ENCODE measurements at regions not wholly inside any gene's neighbourhood (a gene's known extent, or its start where the extent isn't known, plus 50 kb on each side); places are given as distances from the start of the nearest gene placed in this dataset.

DNA sequence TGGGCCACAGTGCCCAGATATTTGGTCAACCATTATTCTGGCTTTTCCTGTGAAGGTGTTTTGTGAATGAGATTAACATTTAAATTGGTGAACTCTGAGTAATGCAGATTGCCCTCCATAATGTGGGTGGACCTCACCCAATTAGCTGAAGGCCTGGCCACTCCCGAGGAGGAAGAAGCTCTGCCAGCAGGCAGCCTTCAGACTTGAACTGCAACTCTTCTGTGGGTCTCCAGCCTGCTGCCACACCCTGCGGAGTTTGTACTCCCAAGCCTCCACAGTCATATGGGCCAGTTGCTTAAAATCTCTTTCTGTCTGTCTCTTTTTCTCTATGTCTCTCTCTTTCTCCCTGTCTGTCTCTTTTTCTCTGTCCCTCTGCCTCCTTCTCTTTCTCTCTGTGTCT is 262.7 kb downstream of the MYCN start:
- intact Hi-C loops (cut with DNase I; ENCODE audit: low total_unique reads): no loop called here
- peak; percentile 32 for DNase-seq
- no peaks in the 10 kb centered on the region for H3K27me3 ChIP-seq (replicated peaks in 1 of 7)
- no peak overlapping the region for H3K27ac ChIP-seq
- peaks cover 0 to 4% (median under 1%) of the 10 kb centered on the region in 8 donors for H3K9me3 ChIP-seq
- TF ChIP-seq, protein P1, sequence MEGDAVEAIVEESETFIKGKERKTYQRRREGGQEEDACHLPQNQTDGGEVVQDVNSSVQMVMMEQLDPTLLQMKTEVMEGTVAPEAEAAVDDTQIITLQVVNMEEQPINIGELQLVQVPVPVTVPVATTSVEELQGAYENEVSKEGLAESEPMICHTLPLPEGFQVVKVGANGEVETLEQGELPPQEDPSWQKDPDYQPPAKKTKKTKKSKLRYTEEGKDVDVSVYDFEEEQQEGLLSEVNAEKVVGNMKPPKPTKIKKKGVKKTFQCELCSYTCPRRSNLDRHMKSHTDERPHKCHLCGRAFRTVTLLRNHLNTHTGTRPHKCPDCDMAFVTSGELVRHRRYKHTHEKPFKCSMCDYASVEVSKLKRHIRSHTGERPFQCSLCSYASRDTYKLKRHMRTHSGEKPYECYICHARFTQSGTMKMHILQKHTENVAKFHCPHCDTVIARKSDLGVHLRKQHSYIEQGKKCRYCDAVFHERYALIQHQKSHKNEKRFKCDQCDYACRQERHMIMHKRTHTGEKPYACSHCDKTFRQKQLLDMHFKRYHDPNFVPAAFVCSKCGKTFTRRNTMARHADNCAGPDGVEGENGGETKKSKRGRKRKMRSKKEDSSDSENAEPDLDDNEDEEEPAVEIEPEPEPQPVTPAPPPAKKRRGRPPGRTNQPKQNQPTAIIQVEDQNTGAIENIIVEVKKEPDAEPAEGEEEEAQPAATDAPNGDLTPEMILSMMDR (IDR thresholded peaks at IDR 0.05 in 8 of 11, conservative IDR thresholded peaks at IDR 0.05 in 3 of 11): no peak
- TF ChIP-seq POLR2AphosphoS5 (IDR thresholded peaks at IDR 0.05): no peak
- no peak for TF ChIP-seq POLR2A (IDR thresholded peaks at IDR 0.05)
- H3K4me3 ChIP-seq: no peak overlapping the region
- H3K36me3 ChIP-seq: no peaks in the 10 kb centered on the region
- no peaks in the 10 kb centered on the region for H3K4me1 ChIP-seq
- WGBS, 5 donors: 75 to 87% (median 79%) methylated on average over 2 of the region's 2 CpGs

DNA sequence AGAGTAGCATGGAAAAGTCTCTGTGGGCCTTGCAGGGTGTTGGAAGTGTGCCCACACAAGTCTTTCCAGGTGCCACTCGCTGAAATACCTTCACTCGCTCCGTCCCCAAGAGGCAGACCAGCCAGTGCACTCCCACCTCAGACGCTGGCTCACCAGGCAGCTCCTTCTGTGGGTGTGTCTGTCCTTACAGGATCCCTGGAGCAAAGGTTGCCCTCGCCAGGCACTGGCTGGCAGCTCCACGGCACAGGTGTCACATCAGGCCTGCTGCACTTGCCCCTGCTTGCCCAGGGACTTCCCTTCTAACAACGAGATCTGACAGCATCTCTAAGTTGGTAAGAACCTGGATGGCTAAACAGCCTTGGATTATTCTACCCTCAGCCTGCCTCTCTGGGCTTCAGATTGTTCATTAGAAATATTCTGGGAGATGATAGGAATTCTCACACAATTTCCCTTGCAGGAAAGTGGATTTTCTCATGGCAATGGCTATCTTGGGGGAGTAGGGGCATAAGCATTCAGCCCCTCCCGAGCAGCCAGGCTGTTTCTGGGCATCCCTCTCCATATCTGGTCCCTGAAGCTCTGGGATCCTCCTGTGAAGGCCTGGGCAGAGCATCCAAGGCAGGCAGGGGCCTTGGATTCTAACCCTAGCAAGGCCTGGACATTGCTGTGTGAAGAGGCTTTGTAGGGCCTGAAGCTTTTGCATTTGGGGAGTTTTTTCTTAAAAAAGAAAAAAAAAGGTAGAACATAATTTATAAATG is 262.1 kb downstream of the MYCN start:
- no peak overlapping the region for H3K27ac ChIP-seq
- H3K4me1 ChIP-seq: no peaks in the 10 kb centered on the region
- H3K27me3 ChIP-seq (replicated peaks in 1 of 7): no peaks in the 10 kb centered on the region
- peak; percentile 73 for DNase-seq
- H3K9me3 ChIP-seq: no peaks in the 10 kb centered on the region
- no peaks in the 10 kb centered on the region for H3K36me3 ChIP-seq
- TF ChIP-seq POLR2AphosphoS5 (IDR thresholded peaks at IDR 0.05): no peak
- TF ChIP-seq, protein P1 (IDR thresholded peaks at IDR 0.05 in 8 of 11, conservative IDR thresholded peaks at IDR 0.05 in 3 of 11): no peak
- no peak for TF ChIP-seq POLR2A (IDR thresholded peaks at IDR 0.05)
- no peak overlapping the region for H3K4me3 ChIP-seq
- intact Hi-C loops (cut with DNase I; ENCODE audit: low total_unique reads): no loop called here
- 81 to 91% (median 85%) methylated on average over 3 to 8 of the region's 8 CpGs for WGBS, 5 donors

DNA sequence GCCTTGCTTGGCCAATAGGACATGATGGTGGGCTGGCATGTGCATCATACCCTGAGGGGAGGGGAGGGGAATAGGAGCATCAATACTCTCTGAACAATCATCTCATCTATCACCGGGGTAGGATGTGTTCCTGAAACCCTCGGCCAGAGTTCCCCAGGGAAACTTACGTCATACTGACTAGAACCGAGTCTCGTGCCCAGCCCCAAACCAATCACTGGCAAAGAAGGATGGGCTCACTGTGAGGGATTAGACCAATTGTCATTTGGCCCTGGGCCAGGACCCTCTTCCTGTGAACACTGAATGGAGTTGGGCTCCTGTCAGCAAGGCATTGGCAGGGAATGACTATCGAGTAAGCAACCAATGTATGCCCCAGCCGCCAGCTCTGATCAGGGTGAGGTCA is 261.5 kb downstream of the MYCN start:
- 86 to 95% (median 90%) methylated on average over 7 of the region's 7 CpGs for WGBS, 5 donors
- DNase-seq: no peak
- intact Hi-C loops (cut with DNase I; ENCODE audit: low total_unique reads): no loop called here
- no peaks in the 10 kb centered on the region for H3K4me1 ChIP-seq
- no peaks in the 10 kb centered on the region for H3K9me3 ChIP-seq
- no peak overlapping the region for H3K27ac ChIP-seq
- no peaks in the 10 kb centered on the region for H3K27me3 ChIP-seq (replicated peaks in 1 of 7)
- no peaks in the 10 kb centered on the region for H3K36me3 ChIP-seq
- no peak overlapping the region for H3K4me3 ChIP-seq
- no peak for TF ChIP-seq POLR2A (IDR thresholded peaks at IDR 0.05)

DNA sequence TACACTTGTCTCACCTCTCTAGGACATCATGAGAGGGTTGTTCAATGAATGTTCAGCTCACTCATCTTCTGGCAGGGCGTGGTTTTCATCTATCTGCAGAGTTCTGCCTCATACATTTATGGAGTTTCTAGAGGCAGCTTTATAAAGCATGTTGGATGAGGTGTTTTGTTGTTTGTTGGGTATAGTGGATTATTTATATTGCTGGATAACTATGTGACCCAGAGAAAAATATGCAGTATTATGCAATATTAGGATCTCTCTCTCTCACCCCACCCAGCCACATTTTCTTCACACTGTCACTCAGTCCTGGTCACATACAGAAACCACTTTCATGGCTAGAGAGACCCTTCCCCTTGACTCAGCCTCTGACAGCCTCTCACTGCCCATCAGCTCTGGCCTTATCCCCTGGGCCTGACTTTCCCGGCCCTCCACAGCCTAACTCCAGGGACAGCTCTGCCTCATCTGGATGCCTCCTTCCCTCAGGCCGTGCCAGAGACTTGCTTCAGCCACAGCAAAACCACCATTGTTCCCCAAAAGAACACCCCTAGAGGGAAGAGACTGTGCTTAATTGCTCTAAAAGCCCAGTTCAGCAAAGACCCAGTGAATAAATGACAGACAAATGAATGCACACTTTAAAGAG is 260.3 kb downstream of the MYCN start:
- 78 to 87% (median 85%) methylated on average over 3 of the region's 3 CpGs for WGBS, 5 donors
- no peaks in the 10 kb centered on the region for H3K36me3 ChIP-seq
- no peak for DNase-seq

More for the DNA sequence above, 260.3 kb downstream of the MYCN start:
- no peaks in the 10 kb centered on the region for H3K27me3 ChIP-seq (replicated peaks in 1 of 7)
- no peaks in the 10 kb centered on the region for H3K4me1 ChIP-seq
- intact Hi-C loops (cut with DNase I; ENCODE audit: low total_unique reads): no loop called here
- no peak overlapping the region for H3K27ac ChIP-seq
- TF ChIP-seq, protein P1 (IDR thresholded peaks at IDR 0.05 in 8 of 11, conservative IDR thresholded peaks at IDR 0.05 in 3 of 11): no peak
- TF ChIP-seq POLR2AphosphoS5 (IDR thresholded peaks at IDR 0.05): no peak
- TF ChIP-seq POLR2A (IDR thresholded peaks at IDR 0.05): no peak
- no peak overlapping the region for H3K4me3 ChIP-seq
- H3K9me3 ChIP-seq: no peaks in the 10 kb centered on the region
